Endothelial cell of umbilical vein (primary cell): ENCODE measurements at regions not wholly inside any gene's neighbourhood (a gene's known extent, or its start where the extent isn't known, plus 50 kb on each side); places are given as distances from the start of the nearest gene placed in this dataset.

Source experiments
- EZH2 ChIP-seq: IDR thresholded peaks from 2 replicates; pipeline ENCODE4 v1.6.1; 2012; ENCODE audit warnings: borderline replicate concordance, low read depth, mild to moderate bottlenecking, moderate library complexity, low read length, inconsistent platforms; ENCODE audit not compliant: severe bottlenecking
- MYC ChIP-seq: IDR thresholded peaks from one replicate; pipeline ENCODE4 v1.6.1; 2011; ENCODE audit warnings: mild to moderate bottlenecking, low read depth, low read length
- POLR2A ChIP-seq: IDR thresholded peaks from 2 replicates; pipeline ENCODE4 v1.6.1; 2012; ENCODE audit warnings: low read depth, mild to moderate bottlenecking, control low read depth, low read length
- POLR2AphosphoS5 ChIP-seq: IDR thresholded peaks from 2 replicates; pipeline ENCODE4 v1.6.1; 2012; ENCODE audit warnings: low read depth, mild to moderate bottlenecking, control low read depth, low read length, moderate library complexity; ENCODE audit not compliant: insufficient read depth
- TF ChIP-seq, protein P1 (sequence below), 2 donors: IDR thresholded peaks; 1 replicate in 1 of 2; 2 replicates in 1 of 2; pipeline ENCODE4 v1.5.1; 2011; ENCODE audit warnings: low read length in 2 of 2, mild to moderate bottlenecking in 2 of 2, moderate library complexity in 2 of 2, control low read depth in 1 of 2, inconsistent platforms in 1 of 2, low read depth in 1 of 2; ENCODE audit not compliant: insufficient read depth in 1 of 2; ENCODE audit errors: extremely low read depth in 1 of 2
- TF ChIP-seq, protein P2 (sequence below): IDR thresholded peaks from 2 replicates; pipeline ENCODE4 v1.6.1; 2011; ENCODE audit not compliant: insufficient read depth, insufficient read length

DNA sequence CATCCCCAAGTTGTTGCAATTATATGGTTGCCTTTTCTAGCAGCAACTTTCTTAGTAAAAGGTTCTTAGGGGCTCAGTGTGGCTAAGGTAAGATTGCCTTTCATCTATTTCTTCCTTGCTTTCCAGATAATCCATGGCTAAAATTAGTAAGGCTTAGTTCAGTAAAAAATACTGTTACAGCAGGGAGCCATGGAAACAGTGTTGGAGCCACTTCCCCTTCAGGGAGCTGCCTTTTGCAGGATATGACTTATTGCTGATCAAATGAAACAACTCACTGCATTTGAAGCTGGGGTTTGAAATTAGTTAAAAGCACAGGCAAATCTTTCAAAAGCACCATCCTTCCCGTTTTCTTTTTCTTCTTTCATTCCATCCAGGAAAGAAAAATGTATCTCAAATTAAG lies 184.3 kb downstream of the C11orf87 start:
- TF ChIP-seq EZH2 (no peak), POLR2AphosphoS5 (no peak), MYC (no peak), POLR2A (no peak)
- TF ChIP-seq, protein P1, sequence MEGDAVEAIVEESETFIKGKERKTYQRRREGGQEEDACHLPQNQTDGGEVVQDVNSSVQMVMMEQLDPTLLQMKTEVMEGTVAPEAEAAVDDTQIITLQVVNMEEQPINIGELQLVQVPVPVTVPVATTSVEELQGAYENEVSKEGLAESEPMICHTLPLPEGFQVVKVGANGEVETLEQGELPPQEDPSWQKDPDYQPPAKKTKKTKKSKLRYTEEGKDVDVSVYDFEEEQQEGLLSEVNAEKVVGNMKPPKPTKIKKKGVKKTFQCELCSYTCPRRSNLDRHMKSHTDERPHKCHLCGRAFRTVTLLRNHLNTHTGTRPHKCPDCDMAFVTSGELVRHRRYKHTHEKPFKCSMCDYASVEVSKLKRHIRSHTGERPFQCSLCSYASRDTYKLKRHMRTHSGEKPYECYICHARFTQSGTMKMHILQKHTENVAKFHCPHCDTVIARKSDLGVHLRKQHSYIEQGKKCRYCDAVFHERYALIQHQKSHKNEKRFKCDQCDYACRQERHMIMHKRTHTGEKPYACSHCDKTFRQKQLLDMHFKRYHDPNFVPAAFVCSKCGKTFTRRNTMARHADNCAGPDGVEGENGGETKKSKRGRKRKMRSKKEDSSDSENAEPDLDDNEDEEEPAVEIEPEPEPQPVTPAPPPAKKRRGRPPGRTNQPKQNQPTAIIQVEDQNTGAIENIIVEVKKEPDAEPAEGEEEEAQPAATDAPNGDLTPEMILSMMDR (IDR thresholded peaks at IDR 0.05; ENCODE audit: extremely low read depth in 1 of 2, insufficient read depth in 1 of 2, low read depth in 1 of 2, low read length in 2 of 2): no peak
- TF ChIP-seq, protein P2, sequence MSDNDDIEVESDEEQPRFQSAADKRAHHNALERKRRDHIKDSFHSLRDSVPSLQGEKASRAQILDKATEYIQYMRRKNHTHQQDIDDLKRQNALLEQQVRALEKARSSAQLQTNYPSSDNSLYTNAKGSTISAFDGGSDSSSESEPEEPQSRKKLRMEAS: no peak
